ENCODE measurements at regions not wholly inside any gene's neighbourhood (a gene's known extent, or its start where the extent isn't known, plus 50 kb on each side); places are given as distances from the start of the nearest gene placed in this dataset.

DNA sequence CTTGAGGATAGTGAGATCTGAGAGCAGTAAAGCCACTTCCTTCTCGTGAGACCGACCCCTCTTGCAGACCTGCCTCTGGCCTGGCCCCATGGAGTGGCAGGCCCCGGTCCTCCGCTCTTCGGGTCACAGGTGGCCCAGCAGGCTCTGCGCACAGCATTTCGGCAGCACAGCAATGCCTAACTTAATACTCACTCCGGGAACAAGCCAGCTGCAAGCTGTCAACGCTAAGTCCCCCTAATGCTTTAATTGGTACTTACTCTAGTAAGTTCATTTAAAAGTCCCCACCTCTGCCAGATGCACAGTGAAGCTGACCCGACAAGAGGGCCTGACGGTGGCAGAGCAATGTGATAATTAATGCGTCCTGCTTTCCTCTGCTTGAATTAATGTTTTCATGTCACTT, 349.3 kb upstream of the B3GAT1 start:
- TF ChIP-seq CTCF (IDR thresholded peaks at IDR 0.05) (no peak), EP300 (IDR thresholded peaks at IDR 0.05) (no peak), POLR2AphosphoS5 (IDR thresholded peaks at IDR 0.05) (no peak), POLR2A (IDR thresholded peaks at IDR 0.05) (no peak)
